GM23338 (cell line): ENCODE measurements at regions not wholly inside any gene's neighbourhood (a gene's known extent, or its start where the extent isn't known, plus 50 kb on each side); places are given as distances from the start of the nearest gene placed in this dataset.
A peak's percentile ranks its signal among the peaks of the same experiment; 100 is the strongest.

Source experiments
- ATAC-seq: fragments of 200-7000 bp; cut with Tn5 transposase; 3 replicates; pipeline ENCODE4 v1.9.1; 2020
- DNase-seq: peaks from one replicate; pipeline ENCODE4 v3.0.0-alpha.2; 2015; ENCODE audit warnings: low spot score
- H2AFZ ChIP-seq: fragments of 200-600 bp; sonication (generic); 2 replicates; pipeline ENCODE4 v1.8.0; 2016; ENCODE audit warnings: antibody characterized with exemption, mild to moderate bottlenecking, moderate library complexity
- H3F3A ChIP-seq: fragments of 200-600 bp; sonication (generic); replicated peaks from 2 replicates; pipeline ENCODE4 v1.8.0; 2017; ENCODE audit warnings: antibody characterized with exemption, mixed run types, low read depth
- H3K27ac ChIP-seq: fragments of 200-600 bp; sonication (generic); 2 replicates; pipeline ENCODE4 v1.6.1; 2016; ENCODE audit warnings: low read depth
- H3K27me3 ChIP-seq: fragments of 200-600 bp; sonication (generic); 2 replicates; pipeline ENCODE4 v1.8.0; 2016; ENCODE audit warnings: mild to moderate bottlenecking, mixed run types, moderate library complexity; ENCODE audit not compliant: insufficient read depth
- H3K36me3 ChIP-seq: fragments of 200-600 bp; sonication (generic); 2 replicates; pipeline ENCODE4 v1.8.0; 2016; ENCODE audit warnings: mild to moderate bottlenecking; ENCODE audit not compliant: insufficient read depth
- H3K4me1 ChIP-seq: fragments of 200-600 bp; sonication (generic); 2 replicates; pipeline ENCODE4 v1.8.0; 2016; ENCODE audit warnings: mild to moderate bottlenecking, moderate library complexity; ENCODE audit not compliant: insufficient read depth
- H3K4me2 ChIP-seq: fragments of 200-600 bp; sonication (generic); 2 replicates; pipeline ENCODE4 v1.7.1; 2017; ENCODE audit warnings: mixed run types
- H3K4me3 ChIP-seq: fragments of 200-600 bp; sonication (generic); 2 replicates; pipeline ENCODE4 v1.6.1; 2016; ENCODE audit warnings: mixed run types
- H3K79me2 ChIP-seq: fragments of 200-600 bp; sonication (generic); replicated peaks from 2 replicates; pipeline ENCODE4 v1.8.0; 2017; ENCODE audit warnings: mild to moderate bottlenecking; ENCODE audit not compliant: insufficient read depth
- H3K9me2 ChIP-seq: fragments of 200-600 bp; sonication (generic); 2 replicates; pipeline ENCODE4 v1.8.0; 2017; ENCODE audit not compliant: insufficient read depth
- H4K20me1 ChIP-seq: fragments of 200-600 bp; sonication (generic); replicated peaks from 2 replicates; pipeline ENCODE4 v1.8.0; 2017; ENCODE audit warnings: mild to moderate bottlenecking; ENCODE audit not compliant: insufficient read depth
- H3K27ac Mint-ChIP-seq: 2 replicates; pipeline ENCODE4 v1.8.0; 2020; ENCODE audit warnings: inconsistent platforms, mild to moderate bottlenecking, moderate library complexity, mixed read lengths
- H3K27me3 Mint-ChIP-seq: 3 replicates; pipeline ENCODE4 v1.8.0; 2022; ENCODE audit warnings: low read depth, mild to moderate bottlenecking, moderate library complexity, mixed read lengths, inconsistent platforms; ENCODE audit not compliant: insufficient read depth, poor library complexity
- H3K36me3 Mint-ChIP-seq: 3 replicates; pipeline ENCODE4 v1.8.0; 2021; ENCODE audit warnings: low read depth, mild to moderate bottlenecking, inconsistent platforms, moderate library complexity, mixed read lengths
- H3K4me1 Mint-ChIP-seq: 3 replicates; pipeline ENCODE4 v1.8.0; 2020; ENCODE audit warnings: mild to moderate bottlenecking, inconsistent platforms, mixed read lengths
- H3K4me3 Mint-ChIP-seq: 3 replicates; pipeline ENCODE4 v1.8.0; 2021; ENCODE audit warnings: moderate library complexity, mild to moderate bottlenecking, inconsistent platforms, mixed read lengths
- H3K9me3 Mint-ChIP-seq: 3 replicates; pipeline ENCODE4 v1.8.0; 2020; ENCODE audit warnings: moderate library complexity, mild to moderate bottlenecking, inconsistent platforms, mixed read lengths
- CTCF ChIP-seq, 2 experiments: fragments of 200-600 bp in 1 of 2; sonication (generic) in 1 of 2; conservative IDR thresholded peaks; 2 replicates each; pipeline versions ENCODE4 v1.5.1 to v1.6.1; 2016 to 2017; ENCODE audit warnings: antibody characterized with exemption in 2 of 2, low read depth in 2 of 2, mild to moderate bottlenecking in 2 of 2, moderate library complexity in 1 of 2
- EZH2 ChIP-seq: fragments of 200-600 bp; sonication (generic); IDR thresholded peaks from one replicate; pipeline ENCODE4 v1.8.0; 2017; ENCODE audit warnings: antibody characterized with exemption, mild to moderate bottlenecking, low read depth; ENCODE audit not compliant: unreplicated experiment
- EZH2phosphoT487 ChIP-seq: fragments of 200-600 bp; sonication (generic); IDR thresholded peaks from one replicate; pipeline ENCODE4 v1.8.1; 2018; ENCODE audit warnings: antibody characterized with exemption; ENCODE audit not compliant: unreplicated experiment
- NANOG ChIP-seq: IDR thresholded peaks from 2 replicates; pipeline ENCODE4 v1.6.1; 2016; ENCODE audit warnings: antibody characterized with exemption, borderline replicate concordance
- POLR2AphosphoS5 ChIP-seq: IDR thresholded peaks from 2 replicates; pipeline ENCODE4 v1.6.1; 2016; ENCODE audit warnings: antibody characterized with exemption, low read depth
- ZNF331 ChIP-seq: fragments of 250-450 bp; sonication (Bioruptor Pico); IDR thresholded peaks from 2 replicates; pipeline ENCODE4 v1.5.0; 2020; ENCODE audit warnings: low read depth, mild to moderate bottlenecking, moderate library complexity
- TF ChIP-seq, protein P1 (sequence below): IDR thresholded peaks from 2 replicates; pipeline ENCODE4 v1.6.1; 2016; ENCODE audit warnings: antibody characterized with exemption

- no peak for TF ChIP-seq POLR2AphosphoS5
- no peak for TF ChIP-seq ZNF331 (CRISPR knock-in tag)
- no peak for TF ChIP-seq EZH2phosphoT487
- Mint-ChIP-seq H3K36me3 (no peaks in the 10 kb centered on the region), H3K27me3 (peaks cover 4% of the 10 kb centered on the region), H3K4me3 (no peak overlapping the region), H3K27ac (no peak overlapping the region), H3K4me1 (peaks cover 11% of the 10 kb centered on the region), H3K9me3 (no peaks in the 10 kb centered on the region)
- DNase-seq (no peak), ATAC-seq (no peak)
- H2AFZ ChIP-seq: no peak overlapping the region
- no peaks in the 10 kb centered on the region for H3K27me3 ChIP-seq
- no peaks in the 10 kb centered on the region for H3K36me3 ChIP-seq
- no peak overlapping the region for H3K27ac ChIP-seq
- no peaks in the 10 kb centered on the region for H4K20me1 ChIP-seq
- H3K79me2 ChIP-seq: no peaks in the 10 kb centered on the region
- no peaks in the 10 kb centered on the region for H3F3A ChIP-seq
- H3K4me1 ChIP-seq: no peaks in the 10 kb centered on the region; the same call in 1 of the 2 replicates
- H3K4me3 ChIP-seq: no peak overlapping the region
- H3K9me2 ChIP-seq: no peaks in the 10 kb centered on the region
- H3K4me2 ChIP-seq: no peak overlapping the region
Observed at GRCh38 chr5:148732692-148733091, 78.4 kb upstream of the HTR4 start.

DNA sequence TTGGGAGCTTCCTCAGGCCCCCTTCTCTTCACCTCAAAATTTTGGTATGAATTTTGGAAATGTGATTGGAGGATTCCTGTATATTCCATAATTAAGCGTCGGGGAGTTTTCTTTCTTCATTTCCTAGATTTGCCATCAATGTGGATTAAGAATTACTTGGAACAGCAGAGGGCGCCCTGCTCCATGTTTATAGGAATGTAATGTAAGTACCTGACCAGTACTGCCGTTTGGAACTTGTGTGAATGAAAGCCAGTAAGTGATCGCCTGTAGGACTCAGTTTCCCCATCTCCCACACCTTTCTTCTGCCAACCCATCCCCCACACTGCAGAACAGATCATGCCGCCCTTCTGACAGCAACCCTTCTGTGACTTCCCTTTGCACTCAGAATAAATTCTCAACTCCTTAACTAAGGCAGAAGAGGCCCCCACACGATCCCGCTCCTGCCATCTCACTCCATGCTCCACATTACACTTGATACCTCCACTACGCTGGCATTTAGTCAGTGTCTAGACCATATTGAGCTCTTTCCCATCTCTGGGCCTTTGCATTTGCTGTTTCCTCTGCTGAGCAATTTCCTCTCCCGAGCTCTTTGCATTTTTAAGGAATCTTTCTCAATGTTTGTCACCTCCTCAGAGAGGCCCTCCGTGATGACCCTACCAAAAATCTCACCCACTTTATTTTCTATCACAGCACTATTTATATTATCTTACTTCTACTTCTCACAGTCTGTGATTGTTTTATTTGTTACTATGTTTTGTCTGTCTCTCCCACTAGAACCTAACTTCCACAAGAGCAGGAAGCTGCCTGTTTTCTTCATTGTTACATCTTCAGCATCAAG is 79.5 kb upstream of the HTR4 start:
- Histone ChIP-seq H3K79me2 (no peaks in the 10 kb centered on the region), H3K4me3 (no peak overlapping the region), H3K27ac (no peak overlapping the region), H2AFZ (peak overlapping the region; percentile 15; the same call in 1 of the 2 replicates), H4K20me1 (no peaks in the 10 kb centered on the region), H3K9me2 (no peaks in the 10 kb centered on the region), H3K4me1 (no peaks in the 10 kb centered on the region; the same call in 1 of the 2 replicates), H3K4me2 (no peak overlapping the region), H3K27me3 (no peaks in the 10 kb centered on the region), H3F3A (no peaks in the 10 kb centered on the region), H3K36me3 (no peaks in the 10 kb centered on the region)
- ATAC-seq: peak; percentile 72
- peak; percentile 89 for DNase-seq
- H3K4me1 Mint-ChIP-seq: peaks cover 9% of the 10 kb centered on the region
- H3K36me3 Mint-ChIP-seq: no peaks in the 10 kb centered on the region
- H3K9me3 Mint-ChIP-seq: no peaks in the 10 kb centered on the region
- TF ChIP-seq ZNF331 (CRISPR knock-in tag) (no peak), CTCF (conservative IDR thresholded peaks at IDR 0.05; ENCODE audit: low read depth in 2 of 2) (peak; percentile 77 to 78)
- H3K27ac Mint-ChIP-seq: no peak overlapping the region
- H3K27me3 Mint-ChIP-seq: peaks cover 8% of the 10 kb centered on the region
- no peak overlapping the region for H3K4me3 Mint-ChIP-seq

GRCh38 chr5:148734518-148734917 is 80.2 kb upstream of the HTR4 start:
- H3K4me3 ChIP-seq: no peak overlapping the region
- no peaks in the 10 kb centered on the region; the same call in 1 of the 2 replicates for H3K4me1 ChIP-seq
- no peak overlapping the region for H3K27ac ChIP-seq
- no peaks in the 10 kb centered on the region for H3K9me3 Mint-ChIP-seq
- no peak for DNase-seq
- H3K27me3 ChIP-seq: no peaks in the 10 kb centered on the region
- no peak overlapping the region for H3K4me3 Mint-ChIP-seq
- peak overlapping the region; percentile 15; the same call in 1 of the 2 replicates for H2AFZ ChIP-seq
- H4K20me1 ChIP-seq: no peaks in the 10 kb centered on the region
- H3K27ac Mint-ChIP-seq: no peak overlapping the region; the same call in 1 of the 2 replicates
- H3K4me2 ChIP-seq: no peak overlapping the region
- no peaks in the 10 kb centered on the region for H3K36me3 Mint-ChIP-seq
- H3K27me3 Mint-ChIP-seq: peaks cover 8% of the 10 kb centered on the region
- TF ChIP-seq, protein P1, sequence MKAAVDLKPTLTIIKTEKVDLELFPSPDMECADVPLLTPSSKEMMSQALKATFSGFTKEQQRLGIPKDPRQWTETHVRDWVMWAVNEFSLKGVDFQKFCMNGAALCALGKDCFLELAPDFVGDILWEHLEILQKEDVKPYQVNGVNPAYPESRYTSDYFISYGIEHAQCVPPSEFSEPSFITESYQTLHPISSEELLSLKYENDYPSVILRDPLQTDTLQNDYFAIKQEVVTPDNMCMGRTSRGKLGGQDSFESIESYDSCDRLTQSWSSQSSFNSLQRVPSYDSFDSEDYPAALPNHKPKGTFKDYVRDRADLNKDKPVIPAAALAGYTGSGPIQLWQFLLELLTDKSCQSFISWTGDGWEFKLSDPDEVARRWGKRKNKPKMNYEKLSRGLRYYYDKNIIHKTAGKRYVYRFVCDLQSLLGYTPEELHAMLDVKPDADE: no peak
- no peak for TF ChIP-seq CTCF (conservative IDR thresholded peaks at IDR 0.05; ENCODE audit: low read depth in 2 of 2)
- TF ChIP-seq EZH2: no peak
- no peak for TF ChIP-seq NANOG
- TF ChIP-seq EZH2phosphoT487: no peak
- H3K9me2 ChIP-seq: no peaks in the 10 kb centered on the region
- no peaks in the 10 kb centered on the region for H3K79me2 ChIP-seq
- no peaks in the 10 kb centered on the region for H3K36me3 ChIP-seq
- no peaks in the 10 kb centered on the region for H3F3A ChIP-seq
- peaks cover 9% of the 10 kb centered on the region for H3K4me1 Mint-ChIP-seq
- ATAC-seq: no peak
